ENCODE measurements at regions not wholly inside any gene's neighbourhood (a gene's known extent, or its start where the extent isn't known, plus 50 kb on each side); places are given as distances from the start of the nearest gene placed in this dataset.
"Not testable (repeated sequence)": the region's sequence is repeated elsewhere in the genome, so short reads cannot be mapped to it uniquely, and the experiment has no call there.

GRCh38 chr1:82818586-82818985, 1017.9 kb downstream of the ADGRL2 start:
- no peak for DNase-seq (ENCODE audit: low spot score)

DNA sequence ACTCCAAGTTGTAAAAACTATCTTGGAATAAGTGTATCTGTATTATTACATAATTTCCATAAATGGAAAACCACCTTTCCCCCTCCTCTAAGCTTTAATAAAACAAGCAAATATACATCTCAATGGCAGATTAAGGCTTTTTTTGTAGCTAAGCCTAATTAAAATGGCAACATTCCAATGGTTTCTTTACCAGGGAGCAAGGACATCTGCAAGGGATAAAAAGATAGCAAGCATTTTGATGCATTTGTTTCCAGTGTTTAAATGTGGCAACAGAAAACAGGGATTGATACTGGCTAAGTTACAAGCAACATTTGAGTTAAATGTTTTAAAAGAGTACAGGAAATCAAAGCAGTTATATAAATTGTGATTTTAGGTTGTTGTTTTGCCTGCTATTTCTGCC, 1012.7 kb downstream of the ADGRL2 start:
- DNase-seq (ENCODE audit: low spot score), result no peak

DNA sequence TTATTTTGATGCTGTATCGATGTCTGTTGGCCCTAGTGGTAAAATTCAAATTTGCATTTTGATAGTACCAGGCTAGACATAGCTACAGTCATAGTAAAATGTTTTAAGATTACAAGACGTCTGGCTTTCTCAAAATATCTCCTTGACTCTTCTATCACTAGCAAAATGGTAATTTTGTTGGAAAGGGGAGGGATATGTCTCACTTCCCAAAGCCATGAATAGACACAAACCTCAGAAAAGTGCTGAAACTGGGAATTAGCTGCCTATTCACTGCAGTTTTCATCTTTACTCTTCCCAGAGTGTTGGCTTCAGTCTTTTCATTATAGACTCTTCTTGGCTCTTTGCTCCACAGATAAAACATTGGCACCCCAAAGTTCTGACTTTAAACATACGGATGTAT, 1009.9 kb downstream of the ADGRL2 start:
- no peak for DNase-seq (ENCODE audit: low spot score)

GRCh38 chr1:82807563-82807962, 1006.8 kb downstream of the ADGRL2 start:
- no peak for DNase-seq (ENCODE audit: low spot score)

- no peak for DNase-seq (ENCODE audit: low spot score)
These were observed 1005.4 kb downstream of the ADGRL2 start for GRCh38 chr1:82806133-82806532.

- DNase-seq (ENCODE audit: low spot score), result no peak
These were observed 1000.4 kb downstream of the ADGRL2 start for GRCh38 chr1:82801176-82801575.

DNA sequence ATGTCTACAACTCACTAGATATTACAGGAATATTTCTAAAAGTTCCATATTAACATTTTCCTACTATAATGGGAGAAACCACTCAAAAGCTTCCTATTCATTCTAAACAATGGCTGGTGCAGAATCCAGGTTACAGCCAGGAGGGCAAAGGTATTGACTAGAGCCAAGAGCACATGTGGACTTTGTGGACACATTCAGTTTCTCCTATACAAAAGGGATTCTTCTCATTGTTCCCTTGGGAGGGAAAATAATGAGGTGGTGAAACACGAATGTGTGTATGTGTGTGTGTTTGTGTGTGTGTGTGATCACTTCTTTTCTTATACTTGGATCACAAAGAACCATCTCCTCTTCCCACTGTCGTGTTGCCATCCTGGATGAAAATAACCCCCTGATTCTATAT, 1000.0 kb downstream of the ADGRL2 start:
- no peak for DNase-seq (ENCODE audit: low spot score)

- no peak for DNase-seq (ENCODE audit: low spot score)
These were observed 998.5 kb downstream of the ADGRL2 start for GRCh38 chr1:82799261-82799660.

DNA sequence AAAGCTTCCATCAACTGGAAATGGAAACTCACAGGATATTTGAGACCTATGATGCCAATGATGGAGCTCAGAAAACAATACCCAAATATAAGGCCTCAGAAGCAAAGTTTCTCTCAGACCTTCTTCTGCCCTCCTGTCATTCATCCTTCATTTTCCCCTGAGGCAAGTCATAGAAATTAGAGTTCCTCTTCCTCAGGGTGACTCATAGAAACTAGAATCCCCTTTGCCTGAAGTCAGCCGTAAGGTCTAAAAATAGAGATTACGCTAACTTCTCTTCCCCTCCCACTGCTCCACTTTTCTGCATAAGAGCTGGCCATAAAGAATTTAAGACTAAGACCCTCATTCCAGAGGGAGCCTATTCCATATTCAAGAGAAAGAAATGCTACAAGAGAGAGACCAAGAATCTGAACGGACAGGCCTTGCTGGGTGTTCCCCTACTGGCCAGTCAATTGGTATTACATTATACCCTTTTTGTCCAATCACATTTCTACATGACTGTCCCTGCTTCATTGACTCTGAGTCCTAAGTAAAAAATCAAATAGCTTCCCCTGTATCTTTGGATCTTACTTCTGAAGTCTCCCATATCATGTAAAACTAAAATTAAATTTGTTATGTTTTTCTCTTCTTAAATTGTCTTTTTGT, 994.9 kb downstream of the ADGRL2 start:
- DNase-seq (ENCODE audit: low spot score), result no peak

DNA sequence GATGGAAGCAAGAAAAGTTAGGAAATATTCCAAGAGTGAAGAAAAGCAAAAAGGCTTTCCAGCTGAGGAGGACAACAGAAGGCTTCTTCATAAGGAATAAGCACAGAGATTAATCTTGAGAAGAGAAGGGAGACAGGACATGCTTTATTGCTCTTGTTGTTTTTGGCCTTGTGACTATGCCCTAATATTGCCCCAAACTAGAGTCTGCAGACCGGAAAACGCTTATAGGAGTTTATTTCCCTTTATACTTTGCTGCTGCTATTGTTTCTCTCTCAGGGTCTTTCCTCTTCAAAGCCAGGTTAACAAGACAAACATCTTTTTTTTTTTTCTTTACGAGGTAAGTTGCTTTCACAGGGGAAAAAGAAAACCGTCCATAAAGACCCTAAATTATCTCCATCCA, 991.4 kb downstream of the ADGRL2 start:
- no peak for DNase-seq (ENCODE audit: low spot score)

- DNase-seq (ENCODE audit: low spot score), result no peak
These were observed 989.8 kb downstream of the ADGRL2 start for GRCh38 chr1:82790556-82790955.

DNA sequence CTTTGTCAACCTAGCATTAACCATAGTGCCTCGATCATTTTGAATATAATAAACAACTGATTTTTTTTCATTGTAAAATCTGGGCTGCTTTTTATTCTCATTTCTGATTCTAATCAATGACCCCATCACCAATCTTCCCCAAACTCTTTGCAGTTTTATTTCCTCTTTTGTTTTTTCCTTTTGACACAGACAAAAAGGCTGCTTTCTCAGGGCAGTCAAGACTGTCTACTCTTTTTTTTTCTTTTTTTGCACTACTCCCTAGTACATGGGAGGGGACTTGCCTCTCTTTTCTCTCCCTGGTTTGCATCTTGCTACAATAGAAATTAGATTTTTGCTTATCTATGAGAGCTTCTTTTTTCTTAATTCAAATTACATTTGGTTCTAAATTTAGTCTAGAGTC, 987.9 kb downstream of the ADGRL2 start:
- no peak for DNase-seq (ENCODE audit: low spot score)

DNA sequence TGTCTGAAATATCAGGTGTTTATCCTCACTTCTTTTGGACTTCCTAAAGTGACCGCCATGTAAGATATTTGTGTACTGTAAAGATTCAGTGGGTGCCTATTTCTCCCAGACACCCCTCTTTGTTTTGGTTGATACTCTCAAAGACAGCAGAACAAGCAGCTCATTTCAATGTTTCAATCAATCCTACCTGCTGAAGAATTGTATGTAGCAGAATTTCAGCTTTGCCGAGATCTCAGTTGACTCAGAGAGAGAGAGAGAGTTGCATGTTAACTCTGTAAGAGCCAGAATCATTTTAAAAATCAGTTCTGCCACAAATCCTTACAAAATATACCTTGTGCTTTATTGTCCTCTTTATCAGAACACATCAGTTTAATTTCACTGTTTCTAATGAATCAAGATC, 987.3 kb downstream of the ADGRL2 start:
- DNase-seq (ENCODE audit: low spot score), result no peak

- no peak for DNase-seq (ENCODE audit: low spot score)
These were observed 986.1 kb downstream of the ADGRL2 start for GRCh38 chr1:82786883-82787282.

DNA sequence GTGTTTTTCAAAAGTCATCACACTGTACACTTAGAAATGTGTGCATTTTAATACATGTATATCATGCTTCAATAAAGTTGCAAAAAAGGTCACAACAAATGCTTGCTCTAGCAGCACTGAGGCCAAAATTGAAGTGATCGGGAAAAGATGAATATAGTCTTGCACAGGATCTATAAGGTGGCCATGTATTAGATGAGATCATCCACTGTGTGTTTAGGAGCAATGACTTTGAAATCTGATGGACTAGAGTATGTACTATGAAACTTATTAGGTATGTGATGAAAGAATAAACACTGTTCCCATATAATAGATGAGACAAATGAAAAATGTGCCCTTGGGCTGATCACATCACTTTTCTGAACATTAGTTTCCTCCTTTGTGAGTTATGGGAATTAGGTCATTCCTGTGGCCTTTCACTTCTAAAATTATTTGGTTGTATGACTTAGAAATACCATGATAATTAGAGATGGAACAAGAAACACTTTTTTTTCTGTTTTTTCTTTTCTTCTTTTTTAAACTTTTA, 984.6 kb downstream of the ADGRL2 start:
- no peak for DNase-seq (ENCODE audit: low spot score)

DNA sequence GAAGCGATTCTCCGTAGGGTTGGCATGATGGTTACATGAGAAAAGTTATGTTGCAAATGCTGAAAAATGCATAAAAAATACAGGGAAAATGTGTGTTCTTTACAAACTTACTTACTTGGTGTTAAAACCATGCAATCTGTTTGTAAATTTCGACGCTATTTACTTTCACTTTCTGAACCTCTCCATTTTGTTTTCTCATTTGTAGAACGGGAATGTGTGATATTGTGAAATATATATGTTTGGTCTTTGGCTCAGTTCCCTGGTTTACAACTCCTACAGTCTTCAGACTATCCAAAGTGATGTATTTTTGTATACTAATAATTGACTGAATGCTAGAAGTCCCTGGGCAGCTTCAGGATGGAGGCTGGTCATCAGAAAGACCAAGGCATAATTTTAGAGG, 982.3 kb downstream of the ADGRL2 start:
- DNase-seq (ENCODE audit: low spot score), result no peak

GRCh38 chr1:82782599-82782998, 981.9 kb downstream of the ADGRL2 start:
- peak; percentile 4 for DNase-seq (ENCODE audit: low spot score)

GRCh38 chr1:82778612-82779011, 977.9 kb downstream of the ADGRL2 start:
- peak; percentile 21 for DNase-seq (ENCODE audit: low spot score)

GRCh38 chr1:82777240-82777639, 976.5 kb downstream of the ADGRL2 start:
- no peak for DNase-seq (ENCODE audit: low spot score)

- not testable (repeated sequence) for DNase-seq (ENCODE audit: low spot score)
These were observed 976.0 kb downstream of the ADGRL2 start for GRCh38 chr1:82776730-82777129.

DNA sequence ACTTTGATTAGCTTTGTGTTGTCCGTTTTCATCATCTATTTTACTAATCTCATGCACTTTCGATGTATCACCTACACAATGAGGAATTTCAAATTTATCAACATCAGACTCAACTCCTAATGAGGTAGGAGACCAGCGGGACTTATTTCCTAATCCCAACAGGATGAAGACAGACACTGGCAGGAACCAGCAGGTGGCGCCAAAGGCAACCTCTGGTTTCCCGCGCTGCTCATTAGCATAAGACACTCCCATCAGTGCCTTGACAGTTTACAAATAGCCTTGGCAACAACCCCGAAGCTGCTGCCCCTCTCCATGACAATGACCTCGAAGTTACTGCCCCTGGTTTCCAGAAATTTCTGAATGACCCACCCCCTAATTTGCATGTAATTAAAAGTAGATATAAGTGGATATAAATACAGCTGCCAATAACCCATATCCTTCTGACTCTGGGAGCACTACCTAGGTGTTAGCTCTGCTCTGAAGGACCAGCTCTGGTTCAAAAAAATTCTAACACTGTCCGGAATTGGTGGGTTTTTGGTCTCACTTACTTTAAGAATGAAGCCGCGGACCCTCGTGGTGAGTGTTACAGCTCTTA, 974.8 kb downstream of the ADGRL2 start:
- DNase-seq (ENCODE audit: low spot score), result peak; percentile 60

DNA sequence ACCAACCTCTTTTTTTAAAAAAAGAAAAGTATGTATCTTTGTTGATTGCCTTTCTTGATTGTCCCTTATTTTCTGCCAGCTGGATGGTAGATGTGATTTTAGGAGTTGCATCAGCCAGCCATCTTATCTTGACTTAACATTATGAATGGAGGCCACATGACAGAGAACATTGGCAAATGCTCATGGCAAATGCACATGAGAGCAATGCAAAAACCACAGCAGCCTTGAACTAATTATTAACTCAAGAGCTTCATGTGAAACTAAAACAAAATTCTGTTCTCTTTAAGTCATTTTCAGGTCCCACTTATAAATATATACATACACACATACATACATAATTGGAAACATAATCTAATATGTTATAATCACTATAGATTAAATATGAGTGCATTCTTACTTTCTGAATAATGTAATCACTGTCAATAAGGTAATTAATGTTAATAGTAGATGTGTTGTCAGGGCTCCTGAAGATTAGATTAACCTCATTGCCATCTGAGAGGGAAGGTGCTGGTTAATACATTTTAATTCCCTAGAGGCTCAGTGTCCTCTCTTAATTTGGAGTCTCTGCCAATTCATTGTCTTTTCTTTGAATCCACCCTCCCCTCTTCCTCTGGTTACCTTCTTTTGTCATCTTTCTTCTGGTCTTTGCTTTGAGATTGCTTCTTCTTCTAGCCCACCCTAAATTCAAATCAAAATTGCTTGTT, 962.2 kb downstream of the ADGRL2 start:
- no peak for DNase-seq (ENCODE audit: low spot score)

DNA sequence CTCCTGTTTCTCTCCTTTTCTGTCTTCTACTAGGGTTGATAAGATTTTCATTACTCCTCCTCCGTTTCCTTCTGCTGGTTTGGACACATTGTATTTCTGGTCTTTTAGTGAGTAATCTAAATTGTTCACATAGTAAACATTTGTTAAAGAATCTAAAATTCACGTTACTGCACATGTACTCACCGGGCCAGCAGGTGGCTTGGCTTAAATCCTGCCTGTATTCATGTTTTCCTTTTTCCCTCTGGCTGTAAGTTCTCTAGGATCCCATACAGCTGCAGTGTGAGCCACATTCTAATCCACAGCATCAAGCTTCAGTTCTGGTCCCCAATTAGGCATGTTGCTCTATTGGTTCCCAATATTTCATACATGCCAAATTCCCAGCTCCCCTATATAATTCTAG, 958.3 kb downstream of the ADGRL2 start:
- no peak for DNase-seq (ENCODE audit: low spot score)

Data from NAMALWA (cell line).